A549 (cell line): ENCODE measurements at regions not wholly inside any gene's neighbourhood (a gene's known extent, or its start where the extent isn't known, plus 50 kb on each side); places are given as distances from the start of the nearest gene placed in this dataset.

ENCODE experiments used
- ATAC-seq, 2 experiments: fragments of 200-7000 bp in 1 of 2; fragments of >200 bp in 1 of 2; cut with Nextera tagmentation in 1 of 2; cut with Tn5 transposase in 1 of 2; 3 replicates each; pipeline versions ENCODE4 v1.8.0 to v1.9.1; 2018 to 2020; ENCODE audit warnings: mild to moderate bottlenecking in 1 of 2, moderate library complexity in 1 of 2
- CTCF ChIA-PET: fragments of 300-600 bp; sonication (Branson Sonifier 250); formaldehyde crosslinking; extraction: SDS; loops from one replicate; lab custom pipeline; 2021; ENCODE audit warnings: antibody characterized with exemption, inconsistent platforms; lab: Yijun Ruan, JAX
- POLR2A ChIA-PET: fragments of 350-600 bp; formaldehyde crosslinking; extraction: SDS; loops from one replicate; lab custom pipeline; 2021; ENCODE audit warnings: antibody characterized with exemption, inconsistent platforms; lab: Yijun Ruan, JAX
- DNase-seq, 2 experiments: peaks; one replicate each; pipeline versions ENCODE4 v3.0.0 to v3.0.0-alpha.2; 2011 to 2016; ENCODE audit warnings: low read depth in 1 of 2, low spot score in 1 of 2
- FAIRE-seq: peaks from 2 replicates; lab custom pipeline; 2011; peaks lifted over from hg19 to GRCh38; lab: Jason Lieb, UNC
- H3K27ac ChIP-seq, 2 experiments: fragments of >200 bp; sonication (Bioruptor Twin); formaldehyde crosslinking; 3 replicates each; pipeline ENCODE4 v1.5.1; 2016 to 2017
- H3K4me1 ChIP-seq: fragments of >200 bp; sonication (Bioruptor Twin); formaldehyde crosslinking; 3 replicates; pipeline ENCODE4 v1.6.1; 2016
- H3K4me2 ChIP-seq: fragments of >200 bp; sonication (Bioruptor Twin); formaldehyde crosslinking; 3 replicates; pipeline ENCODE4 v1.6.1; 2016
- H3K4me3 ChIP-seq: fragments of >200 bp; sonication (Bioruptor Twin); formaldehyde crosslinking; 3 replicates; pipeline ENCODE4 v1.5.1; 2016
- H3K9me3 ChIP-seq: fragments of >200 bp; sonication (Bioruptor Twin); formaldehyde crosslinking; 3 replicates; pipeline ENCODE4 v1.6.1; 2016
- CBX2 ChIP-seq: fragments of 200-600 bp; sonication (generic); IDR thresholded peaks from 2 replicates; pipeline ENCODE4 v1.6.1; 2016; ENCODE audit warnings: low read depth, mild to moderate bottlenecking, borderline replicate concordance
- CBX8 ChIP-seq: fragments of 200-600 bp; sonication (generic); IDR thresholded peaks from 2 replicates; pipeline ENCODE4 v1.6.1; 2016
- EHF ChIP-seq: fragments of 250-450 bp; sonication (Bioruptor Pico); IDR thresholded peaks from 2 replicates; pipeline ENCODE4 v1.5.0; 2020; ENCODE audit warnings: mild to moderate bottlenecking
- EP300 ChIP-seq, 2 experiments: fragments of >200 bp; sonication (Bioruptor Twin); formaldehyde crosslinking; IDR thresholded peaks; 2 replicates in 1 of 2; 3 replicates in 1 of 2; pipeline ENCODE4 v1.6.1; 2016 to 2017
- ESRRA ChIP-seq: fragments of 150-350 bp; IDR thresholded peaks from 2 replicates; pipeline ENCODE4 v1.6.1; 2014; ENCODE audit warnings: mild to moderate bottlenecking, low read length, borderline replicate concordance
- FOSL2 ChIP-seq, 2 experiments: fragments of 450-650 bp in 1 of 2; fragments of >200 bp in 1 of 2; sonication (Bioruptor Twin) in 1 of 2; formaldehyde crosslinking; IDR thresholded peaks; 2 replicates each; pipeline versions ENCODE4 v1.5.0 to v1.6.1; 2016 to 2020; ENCODE audit warnings: mild to moderate bottlenecking in 1 of 2, moderate library complexity in 1 of 2
- HOXB5 ChIP-seq: fragments of 250-450 bp; sonication (Bioruptor Pico); IDR thresholded peaks from 2 replicates; pipeline ENCODE4 v1.5.0; 2020; ENCODE audit warnings: mild to moderate bottlenecking, moderate library complexity
- JUN ChIP-seq, 2 experiments: fragments of >200 bp; sonication (Bioruptor Twin); formaldehyde crosslinking; IDR thresholded peaks; 2 replicates in 1 of 2; 3 replicates in 1 of 2; pipeline ENCODE4 v1.6.1; 2016 to 2017
- JUNB ChIP-seq: fragments of >200 bp; sonication (Bioruptor Twin); formaldehyde crosslinking; IDR thresholded peaks from 2 replicates; pipeline ENCODE4 v1.6.1; 2016
- KDM1A ChIP-seq: fragments of 200-600 bp; sonication (generic); IDR thresholded peaks from 2 replicates; pipeline ENCODE4 v1.6.1; 2016; ENCODE audit warnings: low read depth, mild to moderate bottlenecking
- MAFK ChIP-seq: fragments of 450-650 bp; IDR thresholded peaks from 2 replicates; pipeline ENCODE4 v1.6.1; 2014; ENCODE audit not compliant: partially characterized antibody
- PHF8 ChIP-seq: fragments of 200-600 bp; sonication (generic); IDR thresholded peaks from 2 replicates; pipeline ENCODE4 v1.6.1; 2016; ENCODE audit warnings: low read depth, mild to moderate bottlenecking, antibody characterized with exemption, moderate library complexity, borderline replicate concordance
- RAD21 ChIP-seq, 2 experiments: fragments of >200 bp in 1 of 2; sonication (Bioruptor Twin) in 1 of 2; formaldehyde crosslinking in 1 of 2; IDR thresholded peaks in 1 of 2; conservative IDR thresholded peaks in 1 of 2; 2 replicates in 1 of 2; 3 replicates in 1 of 2; pipeline ENCODE4 v1.6.1; 2012 to 2018; ENCODE audit warnings: inconsistent platforms in 1 of 2
- SMC3 ChIP-seq: fragments of >200 bp; sonication (Bioruptor Twin); formaldehyde crosslinking; IDR thresholded peaks from 3 replicates; pipeline ENCODE4 v1.6.1; 2018; ENCODE audit warnings: inconsistent platforms
- TP53 ChIP-seq: fragments of 250-450 bp; sonication (Bioruptor Pico); IDR thresholded peaks from 2 replicates; pipeline ENCODE4 v1.5.0; 2021; ENCODE audit warnings: mild to moderate bottlenecking, moderate library complexity
- ZC3H11A ChIP-seq: fragments of 450-650 bp; IDR thresholded peaks from 2 replicates; pipeline ENCODE4 v1.6.1; 2014; ENCODE audit warnings: antibody characterized with exemption, mild to moderate bottlenecking
- ZSCAN20 ChIP-seq: fragments of 250-450 bp; sonication (Bioruptor Pico); IDR thresholded peaks from 2 replicates; pipeline ENCODE4 v1.8.0; 2022; ENCODE audit warnings: mild to moderate bottlenecking, moderate library complexity
- WGBS: methylation state at CpG from one replicate; pipeline ENCODE4 v1.1.6; 2017; ENCODE audit errors: missing lambda C conversion rate; 5-methylcytosine and 5-hydroxymethylcytosine counted together
- TF ChIP-seq, protein P1 (sequence below): IDR thresholded peaks from 2 replicates; pipeline ENCODE4 v1.6.1; 2012; ENCODE audit warnings: low read depth, borderline replicate concordance
- TF ChIP-seq, protein P2 (sequence below): fragments of 200-600 bp; sonication (generic); IDR thresholded peaks from 2 replicates; pipeline ENCODE4 v1.6.1; 2016; ENCODE audit warnings: antibody characterized with exemption, mild to moderate bottlenecking, moderate library complexity
- TF ChIP-seq, protein P3 (sequence below): IDR thresholded peaks from 2 replicates; pipeline ENCODE4 v1.6.1; 2012
- TF ChIP-seq, protein P4 (sequence below): fragments of 150-350 bp; IDR thresholded peaks from 2 replicates; pipeline ENCODE4 v1.6.1; 2014; ENCODE audit warnings: low read depth, mild to moderate bottlenecking, low read length

DNA sequence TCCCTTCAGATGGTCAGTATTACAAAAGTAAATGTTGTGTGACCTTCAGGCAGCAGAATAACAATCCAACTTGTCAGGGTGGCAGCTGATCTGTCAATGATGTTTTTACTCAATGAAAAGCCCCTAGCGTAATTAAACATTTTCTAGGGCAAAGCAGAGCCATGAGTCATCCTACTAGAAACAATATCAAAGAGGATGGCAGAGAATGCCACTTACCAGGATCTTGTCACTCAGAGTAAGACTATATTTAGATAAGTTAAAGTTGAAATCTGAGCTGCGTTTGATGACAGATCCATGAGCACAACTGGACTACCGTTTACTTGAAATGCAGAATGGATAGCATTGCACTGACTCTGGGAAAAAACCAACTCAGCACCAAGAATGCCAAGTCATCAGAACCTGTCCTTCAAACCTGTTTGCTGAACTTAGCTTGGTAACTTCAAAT, 612.6 kb upstream of the ACVR2A start:
- TF ChIP-seq ZC3H11A (no peak), MAFK (peak; percentile 58)
- WGBS = 3% methylated on average over 3 of the region's 3 CpGs
- ChIA-PET POLR2A (no interaction called here), CTCF (no interaction called here)
- Histone ChIP-seq H3K4me2 (no peak overlapping the region), H3K4me1 (no peaks in the 10 kb centered on the region), H3K27ac (no peak overlapping the region), H3K9me3 (no peaks in the 10 kb centered on the region), H3K4me3 (no peak overlapping the region)
- no peak for FAIRE-seq
- no peak for DNase-seq
- ATAC-seq = no peak

DNA sequence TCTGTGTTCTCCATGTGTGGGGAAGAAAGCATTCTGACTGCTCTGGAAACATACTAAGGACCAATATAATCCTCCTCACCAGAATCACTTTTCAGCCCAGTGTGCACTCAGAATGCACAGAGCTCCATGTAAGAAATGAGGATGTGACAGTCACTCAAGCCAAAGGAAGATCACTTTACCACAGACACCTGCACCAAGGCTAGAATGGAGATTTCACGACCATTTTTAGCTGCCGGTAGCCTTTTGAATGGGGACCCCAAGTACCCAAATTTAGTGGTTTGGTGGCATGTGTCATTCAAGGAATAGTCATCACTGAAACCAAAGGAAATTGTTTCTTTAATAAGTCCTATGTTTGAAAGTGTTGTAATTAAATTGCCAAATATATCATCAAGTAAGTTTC, 613.2 kb upstream of the ACVR2A start:
- Histone ChIP-seq H3K4me1 (no peaks in the 10 kb centered on the region), H3K4me2 (no peak overlapping the region), H3K4me3 (no peak overlapping the region), H3K9me3 (no peaks in the 10 kb centered on the region), H3K27ac (no peak overlapping the region)
- POLR2A ChIA-PET = no interaction called here
- FAIRE-seq (no peak), DNase-seq (no peak), ATAC-seq (no peak)
- WGBS = 56% methylated on average over 2 of the region's 2 CpGs
- TF ChIP-seq CBX8 = no peak
- TF ChIP-seq, protein P1, sequence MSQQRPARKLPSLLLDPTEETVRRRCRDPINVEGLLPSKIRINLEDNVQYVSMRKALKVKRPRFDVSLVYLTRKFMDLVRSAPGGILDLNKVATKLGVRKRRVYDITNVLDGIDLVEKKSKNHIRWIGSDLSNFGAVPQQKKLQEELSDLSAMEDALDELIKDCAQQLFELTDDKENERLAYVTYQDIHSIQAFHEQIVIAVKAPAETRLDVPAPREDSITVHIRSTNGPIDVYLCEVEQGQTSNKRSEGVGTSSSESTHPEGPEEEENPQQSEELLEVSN = no peak
- no peak for TF ChIP-seq SMC3
- TF ChIP-seq ZSCAN20 = no peak
- no peak for TF ChIP-seq PHF8
- no peak for TF ChIP-seq EHF (CRISPR knock-in tag)
- no peak for TF ChIP-seq RAD21 (conservative IDR thresholded peaks at IDR 0.05 in 1 of 2, IDR thresholded peaks at IDR 0.05 in 1 of 2)
- TF ChIP-seq, protein P2, sequence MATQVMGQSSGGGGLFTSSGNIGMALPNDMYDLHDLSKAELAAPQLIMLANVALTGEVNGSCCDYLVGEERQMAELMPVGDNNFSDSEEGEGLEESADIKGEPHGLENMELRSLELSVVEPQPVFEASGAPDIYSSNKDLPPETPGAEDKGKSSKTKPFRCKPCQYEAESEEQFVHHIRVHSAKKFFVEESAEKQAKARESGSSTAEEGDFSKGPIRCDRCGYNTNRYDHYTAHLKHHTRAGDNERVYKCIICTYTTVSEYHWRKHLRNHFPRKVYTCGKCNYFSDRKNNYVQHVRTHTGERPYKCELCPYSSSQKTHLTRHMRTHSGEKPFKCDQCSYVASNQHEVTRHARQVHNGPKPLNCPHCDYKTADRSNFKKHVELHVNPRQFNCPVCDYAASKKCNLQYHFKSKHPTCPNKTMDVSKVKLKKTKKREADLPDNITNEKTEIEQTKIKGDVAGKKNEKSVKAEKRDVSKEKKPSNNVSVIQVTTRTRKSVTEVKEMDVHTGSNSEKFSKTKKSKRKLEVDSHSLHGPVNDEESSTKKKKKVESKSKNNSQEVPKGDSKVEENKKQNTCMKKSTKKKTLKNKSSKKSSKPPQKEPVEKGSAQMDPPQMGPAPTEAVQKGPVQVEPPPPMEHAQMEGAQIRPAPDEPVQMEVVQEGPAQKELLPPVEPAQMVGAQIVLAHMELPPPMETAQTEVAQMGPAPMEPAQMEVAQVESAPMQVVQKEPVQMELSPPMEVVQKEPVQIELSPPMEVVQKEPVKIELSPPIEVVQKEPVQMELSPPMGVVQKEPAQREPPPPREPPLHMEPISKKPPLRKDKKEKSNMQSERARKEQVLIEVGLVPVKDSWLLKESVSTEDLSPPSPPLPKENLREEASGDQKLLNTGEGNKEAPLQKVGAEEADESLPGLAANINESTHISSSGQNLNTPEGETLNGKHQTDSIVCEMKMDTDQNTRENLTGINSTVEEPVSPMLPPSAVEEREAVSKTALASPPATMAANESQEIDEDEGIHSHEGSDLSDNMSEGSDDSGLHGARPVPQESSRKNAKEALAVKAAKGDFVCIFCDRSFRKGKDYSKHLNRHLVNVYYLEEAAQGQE = no peak
- TF ChIP-seq EP300 (IDR thresholded peaks at IDR 0.05) = no peak
- no peak for TF ChIP-seq JUNB
- no peak for TF ChIP-seq CBX2
- TF ChIP-seq, protein P3, sequence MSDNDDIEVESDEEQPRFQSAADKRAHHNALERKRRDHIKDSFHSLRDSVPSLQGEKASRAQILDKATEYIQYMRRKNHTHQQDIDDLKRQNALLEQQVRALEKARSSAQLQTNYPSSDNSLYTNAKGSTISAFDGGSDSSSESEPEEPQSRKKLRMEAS = no peak
- TF ChIP-seq KDM1A = no peak
- TF ChIP-seq ESRRA = no peak
- no peak for TF ChIP-seq TP53
- TF ChIP-seq JUN (IDR thresholded peaks at IDR 0.05) = no peak
- no peak for TF ChIP-seq HOXB5
- TF ChIP-seq, protein P4, sequence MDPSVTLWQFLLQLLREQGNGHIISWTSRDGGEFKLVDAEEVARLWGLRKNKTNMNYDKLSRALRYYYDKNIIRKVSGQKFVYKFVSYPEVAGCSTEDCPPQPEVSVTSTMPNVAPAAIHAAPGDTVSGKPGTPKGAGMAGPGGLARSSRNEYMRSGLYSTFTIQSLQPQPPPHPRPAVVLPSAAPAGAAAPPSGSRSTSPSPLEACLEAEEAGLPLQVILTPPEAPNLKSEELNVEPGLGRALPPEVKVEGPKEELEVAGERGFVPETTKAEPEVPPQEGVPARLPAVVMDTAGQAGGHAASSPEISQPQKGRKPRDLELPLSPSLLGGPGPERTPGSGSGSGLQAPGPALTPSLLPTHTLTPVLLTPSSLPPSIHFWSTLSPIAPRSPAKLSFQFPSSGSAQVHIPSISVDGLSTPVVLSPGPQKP = no peak
- no peak for TF ChIP-seq FOSL2 (IDR thresholded peaks at IDR 0.05)
- TF ChIP-seq FOSL2 (CRISPR knock-in tag; IDR thresholded peaks at IDR 0.05) = no peak
- CTCF ChIA-PET = no interaction called here
